ENCODE measurements at regions not wholly inside any gene's neighbourhood (a gene's known extent, or its start where the extent isn't known, plus 50 kb on each side); places are given as distances from the start of the nearest gene placed in this dataset.

- DNase-seq = no peak
Measured at GRCh38 chr1:39085174-39085573, 59.0 kb downstream of the NDUFS5 start.

- no peak for DNase-seq
Measured at GRCh38 chr1:39086386-39086785, 60.2 kb downstream of the NDUFS5 start.

GRCh38 chr1:39086865-39087409 is 60.8 kb downstream of the NDUFS5 start:
- DNase-seq = no peak

- DNase-seq = no peak
Measured at GRCh38 chr1:39087435-39087834, 61.3 kb downstream of the NDUFS5 start.

- DNase-seq = no peak
Measured at GRCh38 chr1:39088658-39089057, 62.5 kb downstream of the NDUFS5 start.

GRCh38 chr1:39089931-39090521 is 63.9 kb downstream of the NDUFS5 start:
- no peak for DNase-seq

- DNase-seq = no peak
Measured at GRCh38 chr1:39090757-39091380, 64.7 kb downstream of the NDUFS5 start.

GRCh38 chr1:39091845-39092645 is 65.9 kb downstream of the NDUFS5 start:
- peak; percentile 59 to 61 for DNase-seq

GRCh38 chr1:39094685-39095084 is 68.5 kb downstream of the NDUFS5 start:
- DNase-seq = no peak

GRCh38 chr1:39098546-39099250 is 72.5 kb downstream of the NDUFS5 start:
- peak; percentile 81 to 85 for DNase-seq

GRCh38 chr1:39102537-39103327 is 76.6 kb downstream of the NDUFS5 start:
- peak; percentile 53 to 54 for DNase-seq

- no peak for DNase-seq
Measured at GRCh38 chr1:39103328-39104157, 77.4 kb downstream of the NDUFS5 start.

GRCh38 chr1:39104158-39105060 is 78.3 kb downstream of the NDUFS5 start:
- DNase-seq = no peak

- DNase-seq = peak; percentile 55 to 57
Measured at GRCh38 chr1:39105061-39105840, 79.1 kb downstream of the NDUFS5 start.

GRCh38 chr1:39105841-39106765 is 80.0 kb downstream of the NDUFS5 start:
- DNase-seq = peak; percentile 20 to 21

GRCh38 chr1:39106801-39107327 is 80.7 kb downstream of the NDUFS5 start:
- DNase-seq = no peak

- no peak for DNase-seq
Measured at GRCh38 chr1:39107341-39108290, 81.5 kb downstream of the NDUFS5 start.
